ENCODE measurements at regions not wholly inside any gene's neighbourhood (a gene's known extent, or its start where the extent isn't known, plus 50 kb on each side); places are given as distances from the start of the nearest gene placed in this dataset.

GRCh38 chr3:107884719-107885460, 205.9 kb downstream of the CD47 start:
- ChIA-PET POLR2A (ENCODE audit: partially characterized antibody) (no interaction called here), CTCF (ENCODE audit: partially characterized antibody) (interaction anchor here (0.6 to 1.3 kb wide), 5 partner anchors 10 to 295 kb away, joined by 3 to 6 read pairs (median 4); no protein-coding TSS in a partner anchor)
- H3K14ac ChIP-seq (ENCODE audit: insufficient read length), result no peak overlapping the region
- no peak overlapping the region for H4K8ac ChIP-seq (ENCODE audit: extremely low read depth, insufficient read depth, low read length)
- WGBS, 2 experiments (ENCODE audit: extremely low coverage in 1 of 2, insufficient coverage in 1 of 2, insufficient read length in 1 of 2, insufficient replicate concordance in 2 of 2, low coverage in 1 of 2, low lambda C conversion rate in 2 of 2, missing lambda C conversion rate in 1 of 2), result 72% methylated on average over 2 of the region's 2 CpGs; no CpG with 5 or more reads in 1 of the 2 experiments
- no peaks in the 10 kb centered on the region for H3K23me2 ChIP-seq (ENCODE audit: low read depth, low read length)
- H2BK12ac ChIP-seq (ENCODE audit: low read depth, low read length), result no peak overlapping the region
- no peak overlapping the region for H3K18ac ChIP-seq (ENCODE audit: extremely low read depth, low read length)
- H3K56ac ChIP-seq (replicated peaks; ENCODE audit: insufficient read length, low read depth, low read length), result no peak overlapping the region
- FAIRE-seq (no peak), DNase-seq (ENCODE audit: low read depth in 1 of 2, low spot score in 2 of 2) (no peak)
- H2AFZ ChIP-seq (ENCODE audit: low read length), result peak overlapping the region; percentile 42; the same call in 1 of the 2 replicates
- H3K4me2 ChIP-seq (ENCODE audit: insufficient read depth in 1 of 2, low read depth in 2 of 2, low read length in 2 of 2), result no peak overlapping the region
- no peaks in the 10 kb centered on the region for H3K36me3 ChIP-seq (ENCODE audit: control insufficient read depth in 2 of 4, insufficient read depth in 4 of 4, low read length in 3 of 4)
- no peak overlapping the region for H3K4me3 ChIP-seq (ENCODE audit: extremely low read depth in 1 of 4, insufficient read depth in 2 of 4, low read depth in 3 of 4, low read length in 4 of 4)
- no peak overlapping the region for H2BK5ac ChIP-seq (ENCODE audit: low read depth, low read length)
- no peak overlapping the region for H2AK5ac ChIP-seq (ENCODE audit: low read depth, low read length)
- peaks cover 0 to 4% of the 10 kb centered on the region in 2 experiments; a peak in 1 of 4 replicates for H3K9me3 ChIP-seq (ENCODE audit: insufficient read depth in 2 of 2, low read depth in 1 of 2, low read length in 1 of 2)
- no peak overlapping the region for H3K4ac ChIP-seq (replicated peaks; ENCODE audit: insufficient read length, low read depth, low read length)
- H2BK120ac ChIP-seq (replicated peaks; ENCODE audit: low read depth, low read length), result no peak overlapping the region
- H4K20me1 ChIP-seq (replicated peaks in 1 of 2; ENCODE audit: control insufficient read depth in 1 of 2, insufficient read depth in 2 of 2, low read length in 2 of 2), result no peaks in the 10 kb centered on the region
- no peak overlapping the region for H3K23ac ChIP-seq (ENCODE audit: insufficient read length)
- H4K5ac ChIP-seq (ENCODE audit: insufficient read length, low read depth, low read length), result no peak overlapping the region
- no peaks in the 10 kb centered on the region for H3K79me2 ChIP-seq (ENCODE audit: control insufficient read depth in 1 of 2, insufficient read depth in 2 of 2, low read length in 2 of 2)
- TF ChIP-seq CBX5 (IDR thresholded peaks at IDR 0.05; ENCODE audit: low read depth, low read length) (no peak), CTBP2 (IDR thresholded peaks at IDR 0.05; ENCODE audit: borderline replicate concordance, insufficient read depth, insufficient read length, low read length) (no peak), EGR1 (IDR thresholded peaks at IDR 0.05; ENCODE audit: borderline replicate concordance, low read depth, low read length) (no peak), RNF2 (IDR thresholded peaks at IDR 0.05; ENCODE audit: borderline replicate concordance, low read depth, low read length, missing control alignments, poor library complexity, severe bottlenecking) (no peak), POLR2AphosphoS5 (IDR thresholded peaks at IDR 0.05; ENCODE audit: low read depth, low read length) (no peak)
- no peak overlapping the region for H4K91ac ChIP-seq (replicated peaks; ENCODE audit: insufficient read length, low read length)
- no peak overlapping the region for H3K27ac ChIP-seq (ENCODE audit: low read depth, low read length)
- no peak overlapping the region for H3K9ac ChIP-seq (replicated peaks in 1 of 4; ENCODE audit: extremely low read depth in 1 of 4, low read depth in 3 of 4, low read length in 3 of 4)
- no peaks in the 10 kb centered on the region for H3K27me3 ChIP-seq (replicated peaks in 1 of 4; ENCODE audit: control insufficient read depth in 3 of 4, extremely low read depth in 1 of 4, insufficient read depth in 3 of 4, low read length in 3 of 4)
- H3K79me1 ChIP-seq (ENCODE audit: low read depth, low read length), result no peaks in the 10 kb centered on the region
- H2BK15ac ChIP-seq (ENCODE audit: low read length), result no peak overlapping the region
- no peak overlapping the region for H2BK20ac ChIP-seq (ENCODE audit: low read length)
- no peaks in the 10 kb centered on the region for H3K4me1 ChIP-seq (replicated peaks in 1 of 4; ENCODE audit: control insufficient read depth in 3 of 4, insufficient read depth in 4 of 4, low read length in 3 of 4)
